GM12873 (cell line): ENCODE measurements at regions not wholly inside any gene's neighbourhood (a gene's known extent, or its start where the extent isn't known, plus 50 kb on each side); places are given as distances from the start of the nearest gene placed in this dataset.

Experiments used
- CTCF ChIP-seq: IDR thresholded peaks from 2 replicates; pipeline ENCODE4 v1.5.1; 2012; ENCODE audit warnings: low read depth, mild to moderate bottlenecking, moderate library complexity, low read length, control low read depth; ENCODE audit not compliant: insufficient read depth; ENCODE audit errors: missing control alignments

GRCh38 chr11:42925916-42926315 is 385.9 kb upstream of the API5 start:
- no peak for TF ChIP-seq CTCF

GRCh38 chr11:42947405-42947804 is 364.4 kb upstream of the API5 start:
- TF ChIP-seq CTCF: no peak

GRCh38 chr11:42951266-42951665 is 360.5 kb upstream of the API5 start:
- no peak for TF ChIP-seq CTCF

GRCh38 chr11:42957831-42958230 is 354.0 kb upstream of the API5 start:
- no peak for TF ChIP-seq CTCF

- no peak for TF ChIP-seq CTCF
Observed at GRCh38 chr11:42958635-42959034, 353.2 kb upstream of the API5 start.

GRCh38 chr11:42960521-42961088 is 351.2 kb upstream of the API5 start:
- TF ChIP-seq CTCF: no peak

GRCh38 chr11:42967653-42968052 is 344.1 kb upstream of the API5 start:
- no peak for TF ChIP-seq CTCF
